HG02840 (cell line): ENCODE measurements at regions not wholly inside any gene's neighbourhood (a gene's known extent, or its start where the extent isn't known, plus 50 kb on each side); places are given as distances from the start of the nearest gene placed in this dataset.

ENCODE experiments used
- ATAC-seq: cut with Tn5 transposase; IDR thresholded peaks from one replicate; pipeline ENCODE4 v1.9.1; 2021; ENCODE audit warnings: mild to moderate bottlenecking, moderate library complexity, moderate number of reproducible peaks; ENCODE audit not compliant: unreplicated experiment, low FRiP score

- ATAC-seq = no peak
Observed at GRCh38 chr9:90368928-90369327, 273.7 kb downstream of the DIRAS2 start.

- ATAC-seq = no peak
Observed at GRCh38 chr9:90379771-90380170, 262.9 kb downstream of the DIRAS2 start.

- no peak for ATAC-seq
Observed at GRCh38 chr9:90385146-90385545, 257.5 kb downstream of the DIRAS2 start.

DNA sequence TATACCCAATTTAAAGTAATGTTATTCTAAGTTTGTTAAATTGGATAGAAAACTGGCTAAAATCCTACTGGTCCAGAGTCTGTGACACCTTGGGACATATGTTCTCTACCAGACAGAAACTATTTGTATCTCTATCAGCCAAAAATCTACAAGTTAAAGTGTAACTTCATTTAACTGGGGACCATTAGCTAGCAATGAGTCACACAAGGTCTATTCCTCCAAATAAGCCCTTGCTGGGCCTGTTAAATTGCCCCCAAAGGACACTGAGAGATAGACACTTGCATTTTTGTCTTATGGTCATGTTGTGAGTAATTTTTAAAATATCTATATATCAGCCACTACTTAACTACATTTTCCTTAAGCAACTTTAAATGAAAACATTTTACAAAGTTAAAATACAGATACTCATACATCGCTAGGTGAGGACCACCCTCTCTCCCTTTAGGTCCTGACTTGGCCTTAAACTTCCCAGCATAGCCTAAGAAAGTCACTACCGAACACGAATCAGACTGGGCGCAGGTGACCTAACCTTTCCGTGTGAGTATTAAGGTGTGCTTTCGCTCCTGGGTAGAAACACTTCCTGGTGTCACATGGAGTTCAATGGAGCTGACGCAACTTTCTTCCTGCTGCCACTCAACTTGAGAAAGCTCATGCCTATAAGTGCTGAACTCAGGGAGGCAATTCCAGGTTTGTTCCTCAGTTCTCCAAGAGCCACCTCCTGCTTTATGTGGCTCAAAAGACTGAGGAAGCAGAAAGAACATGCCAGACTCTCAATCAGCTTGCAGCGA, 249.1 kb downstream of the DIRAS2 start:
- ATAC-seq = no peak

DNA sequence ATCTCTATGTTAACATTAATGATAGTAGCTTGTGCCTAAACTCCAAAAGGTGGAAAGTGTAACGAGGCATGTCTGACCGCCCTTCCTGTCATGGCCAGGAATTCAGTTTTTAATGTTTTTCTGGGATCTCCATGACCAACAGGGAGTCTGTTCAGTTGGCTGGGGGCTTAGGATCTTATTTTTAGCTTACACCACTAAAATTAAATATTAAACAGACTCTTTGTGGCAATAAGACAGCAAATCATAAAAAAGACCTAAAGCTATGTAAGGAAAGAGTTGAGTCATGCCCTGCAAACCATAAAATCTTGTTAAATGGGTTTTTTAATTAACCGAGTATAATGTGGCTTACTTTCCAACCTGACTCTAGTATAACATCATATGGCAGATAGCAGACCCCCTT, 247.8 kb downstream of the DIRAS2 start:
- ATAC-seq = no peak

DNA sequence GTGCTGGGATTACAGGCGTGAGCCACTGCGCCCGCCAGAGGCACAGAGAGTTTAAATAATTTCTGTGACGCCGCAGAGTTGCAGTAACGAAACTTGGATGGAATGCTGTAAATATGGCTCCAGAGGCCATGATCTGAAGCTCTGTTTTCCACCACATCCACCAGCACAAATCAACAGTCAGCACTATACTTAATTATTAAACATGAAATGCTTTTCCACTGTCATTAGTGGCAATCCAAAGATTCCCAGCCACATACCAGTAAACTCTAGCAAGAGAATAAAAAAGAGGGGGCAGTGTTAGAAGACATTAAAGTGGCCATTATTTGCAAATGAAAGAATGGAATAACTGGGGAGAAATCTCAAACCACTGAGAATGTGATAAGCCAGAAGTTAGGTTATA, 242.5 kb downstream of the DIRAS2 start:
- no peak for ATAC-seq

GRCh38 chr9:90408659-90409058, 234.0 kb downstream of the DIRAS2 start:
- no peak for ATAC-seq

DNA sequence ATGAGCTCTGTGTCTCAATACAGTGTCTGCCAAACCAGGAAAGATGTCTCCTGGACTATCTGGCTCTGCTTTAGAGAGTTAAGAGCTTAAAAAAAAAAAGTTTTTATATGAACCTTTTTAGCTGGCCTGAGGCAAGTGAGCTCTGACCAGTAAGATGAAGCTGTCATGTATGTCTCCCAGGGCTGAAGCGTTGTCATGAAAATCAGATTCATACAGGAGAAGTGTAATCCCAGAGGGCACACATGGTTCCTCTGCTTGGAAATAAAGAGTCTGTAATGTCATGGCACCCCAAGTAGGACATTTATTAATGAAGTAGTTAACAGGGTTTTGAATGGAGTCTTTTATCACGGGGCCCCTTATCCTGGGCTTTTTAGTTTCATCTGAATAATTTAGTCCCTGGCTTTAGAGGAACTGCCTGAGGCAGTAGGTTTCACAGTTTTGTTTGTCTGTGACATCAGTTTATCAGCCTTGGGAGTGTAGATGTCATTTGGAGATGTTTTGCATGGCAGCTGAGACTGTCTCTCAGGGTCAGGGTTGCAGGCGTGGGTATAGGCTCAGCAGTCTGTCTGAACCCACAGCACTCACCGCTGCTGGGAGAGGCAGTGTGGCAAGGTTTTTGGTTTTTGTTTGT, 223.3 kb downstream of the DIRAS2 start:
- no peak for ATAC-seq

- no peak for ATAC-seq
Observed at GRCh38 chr9:90420211-90420610, 222.4 kb downstream of the DIRAS2 start.

- no peak for ATAC-seq
Observed at GRCh38 chr9:90420768-90421513, 221.7 kb downstream of the DIRAS2 start.

GRCh38 chr9:90421786-90422185, 220.8 kb downstream of the DIRAS2 start:
- no peak for ATAC-seq

DNA sequence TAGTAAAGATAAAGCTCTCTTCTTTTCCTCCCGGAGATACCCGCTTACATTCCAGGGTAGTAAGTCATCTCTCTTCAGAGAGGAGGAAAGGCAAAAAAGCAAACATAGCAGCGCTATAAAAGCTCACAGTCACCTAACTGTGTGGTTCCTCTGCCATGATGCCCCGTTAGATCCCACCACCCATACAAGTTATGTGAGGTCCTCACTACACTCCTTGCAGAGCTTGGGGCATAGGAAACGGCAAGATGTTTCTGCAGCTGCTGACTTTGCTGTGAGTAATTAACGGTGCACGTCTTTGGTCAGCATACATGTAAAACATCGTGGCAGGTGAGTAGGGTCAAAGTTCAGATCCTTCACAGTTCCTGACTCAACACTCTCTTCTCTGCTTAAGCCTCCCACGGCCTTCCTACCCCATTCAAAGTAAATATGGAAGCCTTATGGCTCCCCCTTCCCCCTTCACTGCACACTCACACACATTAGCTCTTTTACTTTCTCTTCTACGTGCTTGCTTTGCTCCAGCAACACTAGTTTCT, 218.9 kb downstream of the DIRAS2 start:
- no peak for ATAC-seq

DNA sequence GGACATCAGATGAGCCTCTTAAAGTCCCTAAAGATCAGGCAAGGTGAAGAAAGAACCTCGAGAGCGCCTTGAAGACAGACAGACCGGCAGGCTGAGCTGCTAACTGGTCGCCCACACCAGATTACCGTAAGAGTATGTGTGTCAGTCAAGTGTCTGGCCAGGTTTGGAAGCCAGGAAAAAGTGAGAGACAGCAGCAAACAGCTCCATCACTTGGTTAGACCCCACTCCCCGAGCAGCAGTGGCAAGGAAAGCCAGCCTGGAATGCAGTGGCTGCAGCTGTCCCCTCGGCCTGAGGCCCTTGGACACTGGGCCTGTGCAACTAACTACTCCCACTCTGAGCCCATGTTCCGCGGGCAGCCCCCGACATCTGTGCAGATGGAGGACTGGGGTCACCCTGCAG, 214.1 kb downstream of the DIRAS2 start:
- no peak for ATAC-seq

DNA sequence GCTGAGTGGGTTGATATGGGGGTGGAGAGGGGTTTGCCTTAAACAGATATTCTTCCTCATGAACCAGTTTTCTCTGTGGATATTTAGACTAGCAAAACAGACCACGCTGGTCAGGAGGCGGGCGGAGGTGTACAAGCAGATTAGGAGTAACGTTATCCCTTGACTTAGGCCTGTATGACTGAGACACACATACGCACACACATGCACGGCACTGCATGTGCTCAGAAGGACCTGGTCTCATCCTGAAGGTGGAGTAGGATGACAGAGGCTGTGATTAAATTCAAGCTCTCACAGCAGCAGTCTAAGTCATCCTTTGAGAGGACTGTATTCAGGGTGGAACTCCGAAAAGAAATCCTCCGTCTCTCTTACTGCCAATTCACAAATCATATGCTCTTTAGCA, 209.7 kb downstream of the DIRAS2 start:
- ATAC-seq = no peak

DNA sequence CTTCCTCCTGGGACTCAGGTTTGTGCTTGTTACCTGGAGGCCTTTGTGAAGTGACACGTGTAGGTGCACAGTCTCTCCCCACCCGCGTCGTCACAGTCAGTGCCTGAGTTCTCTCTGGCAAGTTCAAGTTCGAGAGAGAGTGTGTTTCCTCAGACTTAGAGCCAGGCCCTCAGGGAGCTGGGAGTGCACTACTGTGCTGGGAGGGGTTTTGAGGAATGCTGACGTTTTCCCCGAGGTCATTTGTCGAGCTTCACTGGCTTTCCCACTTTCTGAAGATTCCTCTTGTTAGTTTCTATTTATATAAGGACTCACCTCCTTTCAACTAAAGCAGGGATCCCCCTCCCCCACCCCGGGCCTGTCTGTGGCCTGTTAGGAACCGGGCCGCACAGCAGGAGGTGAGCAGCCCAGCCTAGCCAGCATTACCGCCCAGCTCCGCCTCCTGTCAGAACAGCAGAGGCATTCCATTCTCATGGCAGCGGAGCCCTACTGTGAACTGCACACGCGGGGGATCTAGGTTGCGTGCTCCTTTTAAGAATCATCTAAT, 209.2 kb downstream of the DIRAS2 start:
- no peak for ATAC-seq

GRCh38 chr9:90441814-90442213, 200.8 kb downstream of the DIRAS2 start:
- no peak for ATAC-seq

- ATAC-seq = no peak
Observed at GRCh38 chr9:90442723-90443122, 199.9 kb downstream of the DIRAS2 start.

- no peak for ATAC-seq
Observed at GRCh38 chr9:90444609-90445204, 197.9 kb downstream of the DIRAS2 start.

DNA sequence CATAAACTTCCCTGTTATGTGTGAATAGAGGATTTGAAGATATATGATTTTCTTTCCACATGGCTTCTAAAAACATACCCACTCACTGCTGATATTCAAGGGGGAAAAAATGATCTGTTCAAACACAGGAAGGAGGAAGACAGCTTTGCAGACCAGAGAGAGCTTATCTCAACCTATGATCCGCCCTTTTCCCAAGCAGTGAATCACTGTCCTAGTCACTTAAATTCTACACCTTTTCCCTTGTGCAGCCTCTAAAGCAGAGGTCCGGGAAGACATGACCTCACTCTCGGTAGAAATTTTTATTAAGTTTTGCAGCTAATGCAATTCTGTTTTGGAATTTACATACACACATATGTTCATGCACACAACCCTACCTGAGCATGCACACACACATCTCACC, 197.2 kb downstream of the DIRAS2 start:
- ATAC-seq = no peak

GRCh38 chr9:90446200-90446948, 196.2 kb downstream of the DIRAS2 start:
- no peak for ATAC-seq
